ENCODE measurements at regions not wholly inside any gene's neighbourhood (a gene's known extent, or its start where the extent isn't known, plus 50 kb on each side); places are given as distances from the start of the nearest gene placed in this dataset.

- TF ChIP-seq, protein P1, sequence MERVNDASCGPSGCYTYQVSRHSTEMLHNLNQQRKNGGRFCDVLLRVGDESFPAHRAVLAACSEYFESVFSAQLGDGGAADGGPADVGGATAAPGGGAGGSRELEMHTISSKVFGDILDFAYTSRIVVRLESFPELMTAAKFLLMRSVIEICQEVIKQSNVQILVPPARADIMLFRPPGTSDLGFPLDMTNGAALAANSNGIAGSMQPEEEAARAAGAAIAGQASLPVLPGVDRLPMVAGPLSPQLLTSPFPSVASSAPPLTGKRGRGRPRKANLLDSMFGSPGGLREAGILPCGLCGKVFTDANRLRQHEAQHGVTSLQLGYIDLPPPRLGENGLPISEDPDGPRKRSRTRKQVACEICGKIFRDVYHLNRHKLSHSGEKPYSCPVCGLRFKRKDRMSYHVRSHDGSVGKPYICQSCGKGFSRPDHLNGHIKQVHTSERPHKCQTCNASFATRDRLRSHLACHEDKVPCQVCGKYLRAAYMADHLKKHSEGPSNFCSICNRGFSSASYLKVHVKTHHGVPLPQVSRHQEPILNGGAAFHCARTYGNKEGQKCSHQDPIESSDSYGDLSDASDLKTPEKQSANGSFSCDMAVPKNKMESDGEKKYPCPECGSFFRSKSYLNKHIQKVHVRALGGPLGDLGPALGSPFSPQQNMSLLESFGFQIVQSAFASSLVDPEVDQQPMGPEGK (CRISPR knock-in tag; IDR thresholded peaks at IDR 0.05; ENCODE audit: borderline replicate concordance) = no peak
- TF ChIP-seq RARB (CRISPR knock-in tag; IDR thresholded peaks at IDR 0.05) (no peak), ZFP30 (CRISPR knock-in tag; IDR thresholded peaks at IDR 0.05) (no peak), ARNTL (CRISPR knock-in tag; IDR thresholded peaks at IDR 0.05; ENCODE audit: borderline replicate concordance, low read depth) (no peak), ISL1 (CRISPR knock-in tag; IDR thresholded peaks at IDR 0.05) (no peak), PPARA (CRISPR knock-in tag; IDR thresholded peaks at IDR 0.05; ENCODE audit: borderline replicate concordance) (no peak)
These were observed 245.7 kb downstream of the PTPRU start for GRCh38 chr1:29482064-29482463.
